NCI-H2196 (cell line): ENCODE measurements at regions not wholly inside any gene's neighbourhood (a gene's known extent, or its start where the extent isn't known, plus 50 kb on each side); places are given as distances from the start of the nearest gene placed in this dataset.
A peak's percentile ranks its signal among the peaks of the same experiment; 100 is the strongest.
"Not testable (repeated sequence)": the region's sequence is repeated elsewhere in the genome, so short reads cannot be mapped to it uniquely, and the experiment has no call there.

Experiments used
- DNase-seq: peaks from one replicate; lab custom pipeline; 2025; ENCODE audit not compliant: unreplicated experiment; lab: John Stamatoyannopoulos, UW

DNA sequence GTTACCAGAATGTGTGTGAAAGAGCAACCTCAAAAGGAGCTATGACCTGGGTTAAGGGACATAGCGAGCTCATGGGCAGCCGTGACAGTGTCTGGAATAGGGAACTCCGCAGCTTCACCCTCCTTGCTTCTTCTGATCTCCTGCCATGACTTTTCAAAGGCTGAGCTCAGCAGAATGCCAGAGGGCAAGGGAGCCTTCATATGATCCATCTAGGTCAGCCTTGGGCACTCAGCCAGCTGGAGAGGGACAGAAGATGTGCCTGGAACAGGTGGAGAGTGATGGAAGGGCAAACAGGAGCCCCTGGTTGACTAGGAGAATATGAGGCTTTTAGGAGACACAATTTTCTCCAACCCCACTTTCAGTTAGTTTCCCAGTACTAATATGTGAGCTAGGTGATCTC, 352.8 kb upstream of the FRG2C start:
- not testable (repeated sequence) for DNase-seq

DNA sequence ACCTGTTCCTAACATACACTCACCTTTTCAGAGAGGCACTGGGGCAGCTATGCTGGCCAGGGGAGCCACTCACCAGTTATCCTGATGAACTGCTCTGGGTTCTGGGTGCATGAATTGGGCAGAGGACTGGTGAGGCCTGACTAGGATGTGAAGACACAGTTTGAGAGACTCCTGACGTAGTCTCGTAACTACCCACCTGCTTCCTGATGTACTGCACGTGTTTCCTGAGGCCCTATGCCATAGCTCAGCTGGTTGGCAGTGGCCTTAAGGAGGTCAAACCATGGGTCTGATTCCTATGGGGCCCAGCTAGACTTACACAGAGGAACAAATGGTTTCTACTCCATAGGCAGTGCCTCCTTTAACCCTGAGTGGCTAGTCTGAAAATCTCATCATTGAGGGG, 351.7 kb upstream of the FRG2C start:
- DNase-seq: not testable (repeated sequence)

DNA sequence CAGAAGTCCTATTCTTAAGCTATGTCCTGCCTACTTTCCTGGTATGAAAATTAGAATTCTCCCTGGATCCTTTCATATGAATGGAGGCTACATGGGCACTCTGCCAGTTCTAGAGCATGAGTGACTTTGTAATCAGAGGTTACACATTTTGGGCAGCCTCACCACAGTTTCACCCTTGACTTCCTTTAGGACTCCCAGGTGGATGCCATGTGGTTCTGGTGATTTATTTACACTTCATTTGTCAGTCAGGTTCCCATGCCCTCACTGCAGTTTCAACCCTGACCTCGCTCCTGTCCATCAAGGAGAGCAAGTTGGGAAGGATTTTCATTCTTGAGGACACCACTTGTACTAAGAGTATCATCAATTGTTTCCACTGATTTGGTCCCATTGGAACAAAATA, 344.4 kb upstream of the FRG2C start:
- not testable (repeated sequence) for DNase-seq

DNA sequence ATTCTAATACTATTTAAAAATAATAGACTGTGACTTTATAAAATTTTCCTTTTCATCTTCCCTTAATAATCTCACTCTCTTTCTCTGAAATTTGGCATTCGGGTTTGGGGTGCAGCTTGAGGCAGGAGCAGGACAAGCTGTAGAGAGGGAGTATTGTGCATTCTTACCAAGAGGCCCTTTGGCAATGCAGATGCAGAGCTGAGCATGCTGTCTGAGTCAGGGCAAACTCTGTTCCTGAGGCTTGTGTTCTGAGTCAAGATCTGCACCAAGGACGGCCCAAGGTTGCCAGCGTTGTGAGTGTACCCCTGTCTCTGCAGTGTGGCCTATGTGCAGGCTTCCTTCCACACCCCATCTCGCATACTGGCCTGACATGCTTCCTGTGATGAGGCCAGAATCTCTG, 343.8 kb upstream of the FRG2C start:
- no peak for DNase-seq

DNA sequence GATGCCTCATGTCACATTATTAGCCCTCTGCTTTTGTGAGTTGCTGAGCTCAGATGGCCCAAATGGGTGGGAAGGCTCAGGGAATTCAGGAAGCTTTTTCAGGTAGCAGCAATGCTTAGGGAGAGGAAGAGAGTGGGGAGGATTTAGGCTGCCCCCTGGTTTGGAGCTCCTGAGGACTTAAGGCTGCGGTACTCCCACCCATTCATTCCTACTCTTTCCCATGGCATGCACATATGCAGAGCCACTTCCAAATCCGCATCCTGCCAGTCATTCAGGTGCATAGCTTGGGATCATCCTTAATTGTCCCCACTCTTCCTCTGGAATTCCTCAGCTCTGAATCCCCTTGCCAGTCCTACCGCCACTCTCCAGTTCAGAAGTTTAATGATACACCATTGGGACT, 343.1 kb upstream of the FRG2C start:
- DNase-seq: no peak

DNA sequence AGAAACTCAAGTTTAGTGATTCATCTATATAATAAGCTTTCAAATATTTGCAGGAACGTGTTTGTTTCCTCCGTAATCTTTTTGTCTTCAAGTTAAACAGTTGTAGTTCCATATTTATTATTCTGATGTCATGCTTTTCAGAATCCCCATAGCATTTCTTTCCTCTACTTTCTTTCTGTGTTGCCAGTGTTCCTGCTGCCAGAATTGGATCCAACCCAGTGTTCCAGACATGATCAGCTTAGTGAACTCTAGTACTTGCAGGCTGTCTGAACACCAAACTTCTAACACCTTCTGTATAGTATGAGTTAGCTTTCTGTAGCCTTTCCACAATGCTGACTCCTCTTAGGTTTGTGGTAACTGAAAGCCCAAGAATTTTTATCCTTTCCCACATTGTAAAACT, 340.2 kb upstream of the FRG2C start:
- DNase-seq: not testable (repeated sequence)

DNA sequence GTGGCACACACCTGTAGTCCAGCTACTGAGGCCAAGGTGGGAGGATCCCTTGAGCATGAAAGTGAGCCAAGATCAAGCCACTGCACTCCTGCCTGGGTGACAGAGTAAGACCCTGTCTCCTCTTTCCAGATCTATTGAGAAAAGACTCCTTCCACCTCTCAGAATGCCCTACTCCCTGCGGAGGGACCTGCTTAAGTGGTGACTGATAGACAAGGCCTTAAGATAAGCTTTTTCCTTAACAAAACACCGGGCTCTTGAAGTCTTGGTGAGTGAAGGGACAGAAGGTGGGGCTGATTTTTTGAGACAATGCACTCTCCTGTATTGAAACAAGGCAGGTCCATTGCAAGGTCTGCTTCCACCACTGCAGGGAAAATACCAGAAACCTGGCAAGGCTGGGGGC, 338.4 kb upstream of the FRG2C start:
- no peak for DNase-seq

DNA sequence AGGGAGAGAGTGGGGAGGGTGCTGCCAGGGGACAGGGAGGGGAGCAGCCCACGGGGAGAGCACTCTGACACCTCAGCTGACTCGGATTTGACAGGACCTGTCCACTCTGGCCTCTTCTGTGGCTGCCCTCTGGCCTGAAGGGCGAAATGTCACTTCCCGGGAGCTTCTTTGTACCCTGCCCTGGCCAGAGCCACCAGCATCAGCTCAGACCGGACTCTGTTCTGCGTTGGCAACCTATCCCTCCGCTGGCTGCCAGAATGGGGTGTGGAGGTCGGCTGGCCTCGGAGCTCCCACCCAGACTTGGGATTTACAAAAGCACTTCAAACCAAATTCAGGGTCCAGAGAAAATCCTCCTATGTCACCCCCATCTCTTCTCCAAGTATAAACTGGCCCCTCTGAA, 336.7 kb upstream of the FRG2C start:
- DNase-seq: no peak

DNA sequence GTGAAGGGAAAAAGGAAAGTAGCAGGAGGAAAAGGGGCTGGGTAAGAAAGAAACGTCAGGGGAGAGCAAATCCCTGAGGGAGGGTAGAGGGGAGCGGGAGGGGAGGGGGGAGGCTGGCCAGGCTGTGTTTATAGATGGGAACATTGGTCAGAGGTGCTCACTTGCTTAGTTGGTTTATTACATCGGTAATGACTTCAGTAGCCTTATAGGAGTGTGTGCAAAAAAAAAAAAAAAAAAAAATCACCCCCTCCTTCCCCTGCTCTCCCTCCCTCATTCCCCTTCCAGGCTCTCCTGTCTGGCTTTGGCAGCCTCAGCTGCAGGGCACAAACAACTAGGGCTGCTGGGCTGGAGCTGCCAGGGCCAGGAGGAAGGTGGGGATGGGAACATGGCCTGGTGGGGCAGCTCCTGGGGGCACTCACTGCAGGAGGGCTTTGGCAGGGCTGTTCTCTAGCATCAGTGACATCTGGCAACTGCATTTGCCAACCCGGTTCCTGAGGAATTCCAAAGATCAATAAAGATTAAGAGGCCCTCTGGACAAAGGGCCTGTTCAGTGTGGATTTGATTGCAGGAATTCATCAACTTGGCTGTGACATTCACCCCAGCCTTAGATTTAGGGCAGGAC, 334.5 kb upstream of the FRG2C start:
- no peak for DNase-seq

DNA sequence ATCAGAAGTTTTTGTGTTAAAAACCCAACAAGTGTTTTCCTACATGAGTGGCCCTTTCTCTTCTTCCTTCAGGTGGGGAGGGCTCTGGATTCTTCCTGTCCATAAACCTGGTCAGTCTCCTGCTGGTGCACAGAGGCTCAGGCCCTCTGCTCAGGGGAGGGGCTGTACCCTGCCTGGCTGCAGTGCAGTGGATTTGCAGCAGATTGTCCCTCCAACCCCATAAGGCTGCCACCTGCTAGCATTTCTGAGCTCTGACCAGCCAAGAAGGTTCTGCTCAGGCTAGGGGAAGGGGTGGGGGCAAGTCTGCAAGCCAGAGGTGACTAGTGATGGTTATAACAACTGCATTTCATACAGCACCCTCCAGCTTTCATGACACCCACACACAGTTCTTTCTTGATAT, 333.7 kb upstream of the FRG2C start:
- not testable (repeated sequence) for DNase-seq

DNA sequence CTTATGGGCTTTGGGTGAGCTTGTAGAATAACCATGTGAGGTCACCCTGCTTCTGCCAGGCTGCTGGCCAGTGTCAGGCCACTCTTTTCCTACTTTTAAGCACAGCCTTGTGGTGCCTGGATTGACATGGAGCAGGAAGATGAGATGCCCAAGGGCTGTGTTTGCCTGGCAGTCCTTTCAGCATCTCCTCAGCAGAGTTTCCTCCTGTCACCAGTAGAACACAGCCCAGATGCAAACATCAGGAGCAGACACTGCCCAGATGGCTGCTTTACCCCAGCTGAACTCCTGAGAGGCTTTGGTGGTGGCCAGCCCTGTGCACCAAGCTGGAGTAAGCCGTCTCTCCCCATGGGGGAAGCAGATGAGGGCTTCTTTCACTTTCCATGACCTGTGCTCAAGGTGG, 332.0 kb upstream of the FRG2C start:
- DNase-seq: not testable (repeated sequence)

DNA sequence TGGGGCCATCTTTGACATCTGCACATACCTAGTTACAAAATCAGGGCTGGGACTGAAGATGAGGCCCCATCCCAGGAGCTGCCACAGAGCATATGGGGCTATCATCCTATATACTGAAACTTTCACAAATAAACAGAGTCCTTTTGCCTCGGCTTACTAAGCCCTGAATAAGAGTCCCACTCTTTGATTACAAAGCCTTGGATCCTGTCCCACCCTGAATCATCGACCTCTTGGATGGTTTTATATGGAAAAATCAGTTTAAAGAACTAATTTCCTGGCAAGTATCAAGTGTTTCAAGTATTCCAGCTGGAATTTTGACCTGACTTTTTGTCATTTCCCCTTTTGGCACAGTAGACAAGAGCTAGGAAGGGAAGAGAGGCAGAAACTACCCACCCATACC, 331.3 kb upstream of the FRG2C start:
- no peak for DNase-seq

DNA sequence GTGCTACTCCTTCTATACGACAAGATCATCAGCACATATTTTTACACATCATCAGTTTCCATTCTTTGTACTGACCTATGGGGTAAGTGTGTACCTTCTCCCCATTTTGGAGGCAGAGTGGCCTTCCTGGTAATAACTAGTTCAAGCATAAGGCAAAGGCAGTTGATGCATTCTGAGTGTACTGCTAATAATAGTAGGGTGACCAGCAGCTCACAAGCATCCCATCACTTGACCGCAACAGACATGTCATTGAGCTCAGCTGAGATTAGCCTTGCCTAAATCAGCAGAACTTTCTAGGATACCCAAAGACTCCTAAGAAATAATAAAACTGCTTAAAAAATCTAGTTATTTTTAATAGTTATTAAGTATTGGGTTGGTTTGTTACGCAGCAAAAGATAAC, 329.8 kb upstream of the FRG2C start:
- no peak for DNase-seq

DNA sequence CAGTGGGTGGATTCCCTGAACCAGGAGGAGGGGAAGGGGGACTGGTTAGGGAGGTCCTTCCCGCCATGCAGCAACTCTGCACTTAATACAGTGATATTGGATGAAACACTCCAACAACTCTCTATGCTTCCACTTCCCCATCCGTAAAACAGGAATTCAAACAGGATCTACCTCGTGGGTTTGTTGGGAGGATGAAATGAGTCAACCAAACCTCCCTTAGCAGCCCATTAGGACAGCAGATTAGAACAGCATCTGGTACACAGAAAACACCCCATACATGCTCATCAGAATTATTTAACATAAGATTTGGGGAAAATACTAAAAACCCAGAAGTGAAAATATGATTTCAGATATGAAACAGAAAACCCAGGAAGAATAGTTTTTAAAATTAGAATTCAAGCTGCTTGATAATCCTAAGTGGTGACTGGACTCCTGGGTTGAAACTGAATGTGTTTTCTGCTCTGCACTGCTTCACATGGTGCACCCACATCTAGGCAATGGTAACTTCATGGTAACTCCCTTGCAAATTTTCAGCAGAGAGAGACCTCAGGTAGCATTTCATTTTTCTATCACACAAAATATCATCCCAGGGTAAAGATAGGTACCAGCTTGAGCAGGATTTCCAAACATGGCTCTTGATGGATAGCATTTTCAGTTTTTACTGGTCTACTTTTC, 326.8 kb upstream of the FRG2C start:
- no peak for DNase-seq

DNA sequence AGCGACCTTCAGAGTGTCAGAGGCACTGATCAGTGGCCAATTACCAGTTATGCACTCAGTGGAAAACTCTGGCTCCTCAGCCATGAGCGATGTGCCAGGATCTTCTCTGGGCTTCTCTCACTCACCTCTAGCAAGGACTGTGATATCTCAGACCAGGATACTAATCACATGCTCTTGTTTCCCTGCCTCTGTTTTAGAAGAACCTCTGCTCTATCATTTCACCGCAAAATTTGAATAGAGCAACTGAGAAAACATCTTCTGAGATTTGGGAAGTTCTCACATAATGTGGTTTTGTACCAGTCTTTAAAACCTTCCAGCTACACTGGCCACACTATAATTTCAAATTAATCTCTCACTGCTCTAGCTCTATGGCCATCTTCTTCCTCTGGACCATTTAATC, 325.8 kb upstream of the FRG2C start:
- DNase-seq: no peak

DNA sequence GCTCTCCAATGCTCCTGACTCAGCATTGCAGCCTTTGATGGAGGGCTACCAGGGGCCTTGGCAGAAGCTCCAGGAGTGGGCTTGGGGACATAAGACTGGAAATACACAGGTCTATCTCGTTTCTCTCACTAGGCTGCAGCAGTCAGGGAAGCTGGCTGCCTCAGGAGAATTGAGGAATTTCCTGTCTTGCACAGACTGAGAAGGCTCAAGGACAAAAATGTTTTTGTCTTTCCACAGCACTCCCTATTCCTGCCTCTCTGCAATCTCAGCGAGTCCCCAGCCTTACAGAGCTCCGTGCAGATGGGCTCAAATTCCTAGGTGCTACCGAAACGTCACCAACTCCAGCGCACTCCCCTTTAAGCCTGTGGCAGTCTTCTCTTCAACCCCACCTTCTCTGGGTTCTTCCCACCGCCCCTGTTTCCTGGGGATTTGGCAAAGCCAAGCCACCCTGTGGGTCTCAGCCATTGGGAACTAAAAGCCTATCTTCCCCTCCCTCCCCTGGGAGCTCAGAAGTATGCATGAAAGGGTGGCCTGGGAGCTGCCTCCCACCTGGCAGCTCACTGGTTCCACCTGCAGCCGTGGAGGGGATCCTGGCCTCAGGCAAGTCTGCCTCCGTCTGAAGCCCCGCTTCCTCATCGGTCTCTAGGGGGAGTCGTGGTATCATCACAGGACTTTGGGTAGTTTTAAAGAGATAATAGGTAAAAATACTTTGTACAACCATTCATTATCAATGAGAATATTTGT, 322.6 kb upstream of the FRG2C start:
- no peak for DNase-seq

DNA sequence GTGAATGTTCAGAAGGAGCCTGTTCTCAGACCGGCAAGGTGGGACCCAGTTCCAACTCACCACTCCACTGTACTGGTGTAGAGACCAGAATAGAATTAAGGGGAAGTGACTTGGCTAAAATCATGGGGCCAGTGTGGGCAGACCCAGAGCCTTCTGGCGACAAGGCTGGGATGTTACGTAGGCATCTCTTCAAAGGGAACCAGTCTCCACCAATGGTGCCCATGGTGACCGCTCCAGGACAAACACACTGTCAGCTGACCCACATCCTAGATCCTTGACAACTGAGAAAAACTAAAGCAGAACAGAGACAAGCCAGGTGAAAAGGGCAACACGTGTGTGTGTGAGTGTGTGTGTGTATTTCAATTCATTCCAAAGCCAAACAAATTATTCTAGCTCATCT, 321.7 kb upstream of the FRG2C start:
- no peak for DNase-seq

DNA sequence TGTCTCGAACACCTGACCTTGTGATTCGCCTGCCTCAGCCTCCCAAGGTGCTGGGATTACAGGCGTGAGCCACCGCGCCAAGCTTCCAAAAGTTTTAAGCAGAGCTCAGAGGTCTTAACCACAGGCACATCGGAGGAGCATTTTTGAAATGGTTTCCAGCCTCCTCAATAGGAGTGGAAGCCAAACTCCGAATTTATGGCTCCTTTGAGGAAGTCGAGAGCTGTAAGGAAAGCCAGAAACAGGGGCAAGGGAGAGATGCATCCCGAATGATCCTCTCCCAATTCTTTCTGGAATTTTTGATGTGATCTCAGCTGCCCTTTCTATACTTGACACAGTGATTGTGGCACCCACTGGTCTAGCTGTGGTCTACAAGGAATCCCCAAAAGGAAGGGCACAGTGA, 313.6 kb upstream of the FRG2C start:
- not testable (repeated sequence) for DNase-seq

DNA sequence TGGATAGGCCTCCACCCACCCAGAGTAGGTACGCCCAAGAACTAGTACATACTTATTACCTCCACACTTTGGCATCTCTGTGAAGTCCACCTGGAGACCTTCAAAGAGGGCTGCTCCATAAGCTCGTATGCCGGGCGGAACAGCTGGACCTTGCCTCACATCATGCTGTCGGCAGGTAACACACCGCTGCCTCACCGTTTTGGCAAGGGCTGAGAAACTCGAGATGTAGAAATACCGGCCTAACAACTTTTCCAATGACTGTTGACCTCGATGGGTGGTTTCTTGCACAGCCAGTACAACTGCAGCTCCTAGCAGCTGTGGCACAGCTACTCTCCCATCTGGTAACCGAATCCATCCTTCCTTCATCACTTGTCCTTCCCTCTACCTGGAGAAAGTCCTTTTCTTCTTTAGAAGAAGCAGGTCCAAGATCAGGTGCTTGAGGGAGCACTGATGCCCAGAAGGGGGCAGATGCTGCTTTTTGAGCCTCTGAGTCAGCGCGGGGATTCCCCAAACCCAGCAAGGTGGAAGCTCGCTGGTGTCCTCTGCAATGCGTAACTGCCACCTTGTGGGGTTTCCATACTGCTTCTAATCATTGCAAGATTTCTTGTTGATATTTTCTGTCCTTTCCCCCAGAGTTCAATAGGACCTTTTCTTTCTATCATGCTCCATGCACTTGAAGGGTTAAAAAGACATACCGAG, 301.9 kb upstream of the FRG2C start:
- peak; percentile 1 for DNase-seq

DNA sequence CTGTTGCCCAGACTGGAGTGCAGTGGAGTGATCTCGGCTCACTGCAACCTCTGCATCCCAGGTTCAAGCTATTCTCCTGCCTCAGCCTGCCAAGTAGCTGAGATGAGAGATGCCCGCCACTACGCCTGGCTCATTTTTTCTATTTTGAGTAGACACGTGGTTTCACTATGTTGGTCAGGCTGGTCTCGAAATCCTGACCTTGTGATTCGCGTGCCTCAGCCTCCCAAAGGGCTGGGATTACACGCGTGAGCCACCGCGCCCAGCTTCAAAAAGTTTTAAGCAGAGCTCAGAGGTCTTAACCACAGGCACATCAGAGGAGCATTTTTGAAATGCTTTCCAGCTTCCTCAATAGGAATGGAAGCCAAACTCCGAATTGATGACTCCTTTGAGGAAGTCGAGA, 291.2 kb upstream of the FRG2C start:
- not testable (repeated sequence) for DNase-seq

DNA sequence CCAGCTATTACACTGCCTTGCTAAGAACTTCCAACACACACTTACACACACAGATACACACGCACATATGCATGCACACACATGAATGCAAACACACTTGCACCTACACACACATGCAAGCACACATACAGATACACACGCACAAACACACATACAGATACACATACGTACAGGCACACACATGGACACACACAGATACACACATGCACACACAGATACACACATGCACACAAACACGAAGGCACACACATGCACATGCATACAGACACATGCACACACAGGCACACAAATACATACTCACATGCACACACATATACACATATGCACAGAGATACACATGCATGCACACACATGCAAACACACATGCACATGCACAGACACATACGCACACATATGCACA, 284.3 kb upstream of the FRG2C start:
- DNase-seq: not testable (repeated sequence)

DNA sequence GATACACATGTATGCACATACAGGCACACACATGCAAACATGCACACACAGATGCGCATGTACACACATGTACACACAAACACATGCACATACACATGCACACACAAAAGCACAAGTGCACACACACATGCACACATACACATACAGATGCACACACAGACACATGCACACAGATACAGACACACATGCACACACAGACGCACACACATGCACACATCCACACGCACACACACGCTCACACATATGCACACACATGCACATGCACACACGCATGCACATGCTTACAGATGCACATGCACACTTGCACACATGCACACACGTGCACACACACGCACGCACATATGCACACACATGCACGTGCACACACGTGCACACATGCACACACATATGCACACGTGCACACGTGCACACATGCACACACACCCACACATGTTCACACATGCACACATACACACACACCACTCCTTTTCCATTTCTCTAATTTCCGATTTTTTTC, 283.8 kb upstream of the FRG2C start:
- no peak for DNase-seq
